CD4-positive, CD25-positive, alpha-beta regulatory T cell (primary cell): ENCODE measurements at regions not wholly inside any gene's neighbourhood (a gene's known extent, or its start where the extent isn't known, plus 50 kb on each side); places are given as distances from the start of the nearest gene placed in this dataset.

ENCODE experiments used
- ATAC-seq, 2 donors: fragments of 150-1000 bp; cut with Tn5 transposase; one replicate each; pipeline ENCODE4 v1.10.0; 2021; ENCODE audit warnings: low read depth in 2 of 2, moderate number of reproducible peaks in 2 of 2, moderate library complexity in 1 of 2
- DNase-seq, 3 donors: peaks; one replicate each; pipeline versions ENCODE4 v3.0.0 to v3.0.0-alpha.2; 2012 to 2022; ENCODE audit warnings: mixed read lengths in 1 of 3
- H3K27ac ChIP-seq: one replicate; pipeline ENCODE4 v1.7.0; 2013; ENCODE audit warnings: mild to moderate bottlenecking, low read length; ENCODE audit not compliant: insufficient read depth, poor library complexity, severe bottlenecking
- H3K27me3 ChIP-seq: one replicate; pipeline ENCODE4 v1.7.0; 2013; ENCODE audit warnings: low read length; ENCODE audit not compliant: control insufficient read depth, insufficient read depth
- H3K36me3 ChIP-seq: one replicate; pipeline ENCODE4 v1.7.0; 2013; ENCODE audit warnings: mild to moderate bottlenecking, low read length, moderate library complexity; ENCODE audit not compliant: control insufficient read depth, insufficient read depth
- H3K4me1 ChIP-seq: 2 replicates; pipeline ENCODE4 v1.7.0; 2013; ENCODE audit warnings: mild to moderate bottlenecking, low read length; ENCODE audit not compliant: insufficient read depth, control insufficient read depth, poor library complexity, severe bottlenecking
- H3K4me3 ChIP-seq: one replicate; pipeline ENCODE4 v1.7.0; 2013; ENCODE audit warnings: low read depth, mild to moderate bottlenecking, low read length, moderate library complexity
- H3K9me3 ChIP-seq, 2 experiments: 1 replicate in 1 of 2; 2 replicates in 1 of 2; pipeline ENCODE4 v1.7.0; 2013; ENCODE audit warnings: low read length in 2 of 2, mild to moderate bottlenecking in 1 of 2, moderate library complexity in 1 of 2; ENCODE audit not compliant: control insufficient read depth in 2 of 2
- H3K27ac Mint-ChIP-seq, 3 donors: one replicate each; pipeline ENCODE4 v1.8.0; 2020 to 2022; ENCODE audit warnings: mild to moderate bottlenecking in 3 of 3, mixed read lengths in 3 of 3, moderate library complexity in 2 of 3
- H3K27me3 Mint-ChIP-seq: one replicate; pipeline ENCODE4 v1.8.0; 2022; ENCODE audit warnings: mild to moderate bottlenecking, mixed read lengths
- H3K36me3 Mint-ChIP-seq: one replicate; pipeline ENCODE4 v1.8.0; 2020; ENCODE audit warnings: mixed read lengths
- H3K4me1 Mint-ChIP-seq, 4 donors: one replicate each; pipeline ENCODE4 v1.8.0; 2020 to 2022; ENCODE audit warnings: mixed read lengths in 4 of 4, mild to moderate bottlenecking in 1 of 4
- H3K4me3 Mint-ChIP-seq, 4 donors: one replicate each; pipeline ENCODE4 v1.8.0; 2020 to 2022; ENCODE audit warnings: mild to moderate bottlenecking in 4 of 4, mixed read lengths in 4 of 4, moderate library complexity in 3 of 4
- H3K9me3 Mint-ChIP-seq, 7 donors: one replicate each; pipeline ENCODE4 v1.8.0; 2020 to 2022; ENCODE audit warnings: mixed read lengths in 7 of 7, mild to moderate bottlenecking in 3 of 7, moderate library complexity in 2 of 7

DNA sequence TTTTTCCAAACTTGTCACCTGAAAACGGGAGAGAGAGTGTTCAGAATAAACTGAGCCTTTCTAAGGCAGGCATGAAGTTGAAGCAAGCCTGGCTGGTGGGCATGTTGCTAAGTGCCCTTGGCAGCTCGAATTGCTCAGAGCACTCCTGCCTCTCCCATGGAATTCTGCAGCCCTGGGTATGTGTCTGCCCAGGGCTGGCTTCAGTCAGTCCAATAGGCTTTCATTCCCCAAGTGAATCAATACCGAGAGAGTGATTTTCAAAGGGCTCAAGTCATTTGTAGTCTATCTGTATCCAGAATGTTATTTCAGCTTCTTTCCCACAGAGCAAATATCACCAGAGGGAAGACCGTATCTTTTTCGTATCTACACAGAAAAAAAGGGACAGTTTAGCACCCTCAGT is 415.5 kb upstream of the COBL start:
- ATAC-seq (no peak), DNase-seq (no peak)
- no peak overlapping the region for H3K4me3 ChIP-seq
- no peaks in the 10 kb centered on the region for H3K27me3 Mint-ChIP-seq
- no peaks in the 10 kb centered on the region for H3K36me3 ChIP-seq
- H3K4me3 Mint-ChIP-seq = no peak overlapping the region
- no peak overlapping the region for H3K27ac Mint-ChIP-seq
- no peaks in the 10 kb centered on the region for H3K4me1 Mint-ChIP-seq
- no peaks in the 10 kb centered on the region for H3K4me1 ChIP-seq
- no peak overlapping the region for H3K27ac ChIP-seq
- H3K9me3 Mint-ChIP-seq = peaks cover 0 to 20% (median 5%) of the 10 kb centered on the region in 7 donors
- H3K36me3 Mint-ChIP-seq = no peaks in the 10 kb centered on the region
- H3K9me3 ChIP-seq = no peaks in the 10 kb centered on the region
- H3K27me3 ChIP-seq = no peaks in the 10 kb centered on the region

DNA sequence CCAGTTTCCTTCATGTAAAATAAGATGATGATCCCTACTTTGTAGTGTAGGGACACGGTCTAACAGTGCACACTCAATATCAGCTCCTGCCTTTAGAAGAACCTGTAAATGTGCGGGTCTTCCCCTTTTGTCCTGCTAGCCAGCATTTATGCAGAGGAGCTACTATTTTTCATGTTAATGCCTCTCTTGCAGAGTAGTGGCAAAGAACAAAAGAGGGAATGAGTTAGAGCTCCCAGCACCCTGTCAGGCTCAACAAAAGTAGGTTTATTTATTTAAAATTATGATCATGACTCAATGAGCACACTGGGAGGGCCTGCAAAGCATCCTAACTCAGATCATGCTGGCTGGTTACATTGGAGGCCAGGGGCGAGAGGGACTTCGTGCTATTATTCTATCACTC is 414.5 kb upstream of the COBL start:
- Mint-ChIP-seq H3K27me3 (no peaks in the 10 kb centered on the region), H3K4me1 (no peaks in the 10 kb centered on the region), H3K36me3 (no peaks in the 10 kb centered on the region), H3K9me3 (peaks cover 0 to 20% (median 5%) of the 10 kb centered on the region in 7 donors), H3K27ac (no peak overlapping the region), H3K4me3 (no peak overlapping the region)
- ATAC-seq (no peak), DNase-seq (no peak)
- Histone ChIP-seq H3K36me3 (no peaks in the 10 kb centered on the region), H3K4me3 (no peak overlapping the region), H3K27ac (no peak overlapping the region), H3K4me1 (no peaks in the 10 kb centered on the region), H3K9me3 (peaks cover 0 to 1% of the 10 kb centered on the region in 2 experiments), H3K27me3 (no peaks in the 10 kb centered on the region)

DNA sequence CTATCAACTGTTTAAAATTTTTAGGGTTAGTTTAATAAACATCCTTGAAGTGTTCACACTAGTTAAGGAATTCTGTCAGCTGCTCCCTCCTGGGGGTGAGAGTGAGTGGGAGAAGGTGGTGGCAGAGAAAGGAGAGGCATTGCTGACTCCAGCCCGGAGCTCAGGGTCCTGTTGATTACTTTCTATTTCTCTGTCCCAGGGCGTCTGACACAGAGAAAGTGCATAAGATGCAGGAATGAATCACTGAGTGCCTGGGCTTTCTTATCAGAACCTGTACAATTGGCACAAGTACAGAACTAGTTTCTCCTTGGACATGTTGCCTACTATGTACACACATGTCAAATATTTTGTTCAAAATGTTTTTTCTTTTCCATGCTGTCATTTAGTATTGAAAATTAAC is 410.8 kb upstream of the COBL start:
- no peaks in the 10 kb centered on the region for H3K36me3 ChIP-seq
- H3K4me1 ChIP-seq = no peaks in the 10 kb centered on the region
- ATAC-seq (no peak), DNase-seq (no peak)
- Mint-ChIP-seq H3K4me1 (no peaks in the 10 kb centered on the region), H3K9me3 (peaks cover 0 to 38% (median 7%) of the 10 kb centered on the region in 7 donors), H3K27ac (no peak overlapping the region), H3K36me3 (no peaks in the 10 kb centered on the region), H3K4me3 (no peak overlapping the region), H3K27me3 (no peaks in the 10 kb centered on the region)
- H3K4me3 ChIP-seq = no peak overlapping the region
- peaks cover 3 to 8% of the 10 kb centered on the region in 2 experiments for H3K9me3 ChIP-seq
- no peaks in the 10 kb centered on the region for H3K27me3 ChIP-seq
- H3K27ac ChIP-seq = no peak overlapping the region

DNA sequence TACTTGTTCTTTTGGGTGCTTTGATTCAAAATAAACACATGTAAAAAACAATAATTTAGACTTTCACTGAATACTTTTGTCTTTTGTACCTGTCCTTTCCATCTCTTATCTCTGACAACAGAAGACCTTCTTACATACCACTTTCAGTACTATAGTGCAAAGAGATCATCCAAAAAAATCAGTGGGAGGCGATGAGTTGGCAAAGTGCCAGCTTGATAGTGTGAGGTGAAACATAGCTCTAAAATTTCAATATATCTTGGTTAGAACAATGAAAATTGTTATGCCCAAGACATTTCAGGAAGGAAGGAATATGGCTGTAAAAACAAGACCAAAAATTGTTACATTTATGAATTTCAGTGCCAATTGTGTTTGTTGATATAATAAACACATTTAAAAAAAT is 390.2 kb upstream of the COBL start:
- Mint-ChIP-seq H3K36me3 (no peaks in the 10 kb centered on the region), H3K9me3 (peaks cover 0 to 14% (median 7%) of the 10 kb centered on the region in 7 donors), H3K4me3 (no peak overlapping the region), H3K27me3 (no peaks in the 10 kb centered on the region), H3K27ac (no peak overlapping the region), H3K4me1 (no peaks in the 10 kb centered on the region)
- H3K4me3 ChIP-seq = no peak overlapping the region
- H3K36me3 ChIP-seq = no peaks in the 10 kb centered on the region
- H3K9me3 ChIP-seq = no peaks in the 10 kb centered on the region
- ATAC-seq (no peak), DNase-seq (no peak)
- H3K27me3 ChIP-seq = no peaks in the 10 kb centered on the region
- no peak overlapping the region for H3K27ac ChIP-seq
- H3K4me1 ChIP-seq = no peaks in the 10 kb centered on the region

DNA sequence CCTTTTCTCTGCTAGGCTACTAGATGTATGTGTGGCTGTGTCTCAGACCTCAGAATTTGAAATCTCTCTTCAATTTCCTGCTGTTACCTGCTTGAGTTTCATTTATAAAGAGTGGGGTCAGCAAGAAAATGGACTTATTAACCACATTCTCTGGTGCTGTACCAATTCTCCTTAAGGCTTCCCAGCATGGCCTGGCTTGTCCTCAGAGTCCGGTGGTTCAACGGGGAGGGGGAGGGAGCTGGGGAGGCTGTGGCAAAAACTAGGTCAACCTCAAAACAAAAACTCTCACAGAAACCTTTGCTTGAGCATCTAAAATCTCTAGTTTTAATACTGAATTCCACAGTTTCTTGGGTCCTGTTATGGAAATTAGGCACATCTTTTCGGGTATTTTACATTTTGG is 389.1 kb upstream of the COBL start:
- H3K36me3 Mint-ChIP-seq = no peaks in the 10 kb centered on the region
- H3K4me3 ChIP-seq = no peak overlapping the region
- no peaks in the 10 kb centered on the region for H3K4me1 Mint-ChIP-seq
- no peak overlapping the region for H3K27ac Mint-ChIP-seq
- no peaks in the 10 kb centered on the region for H3K36me3 ChIP-seq
- no peaks in the 10 kb centered on the region for H3K27me3 ChIP-seq
- no peaks in the 10 kb centered on the region for H3K27me3 Mint-ChIP-seq
- DNase-seq (no peak), ATAC-seq (no peak)
- H3K9me3 Mint-ChIP-seq = peaks cover 0 to 20% (median 5%) of the 10 kb centered on the region in 7 donors
- no peak overlapping the region for H3K27ac ChIP-seq
- H3K4me1 ChIP-seq = no peaks in the 10 kb centered on the region
- H3K4me3 Mint-ChIP-seq = no peak overlapping the region
- no peaks in the 10 kb centered on the region for H3K9me3 ChIP-seq

DNA sequence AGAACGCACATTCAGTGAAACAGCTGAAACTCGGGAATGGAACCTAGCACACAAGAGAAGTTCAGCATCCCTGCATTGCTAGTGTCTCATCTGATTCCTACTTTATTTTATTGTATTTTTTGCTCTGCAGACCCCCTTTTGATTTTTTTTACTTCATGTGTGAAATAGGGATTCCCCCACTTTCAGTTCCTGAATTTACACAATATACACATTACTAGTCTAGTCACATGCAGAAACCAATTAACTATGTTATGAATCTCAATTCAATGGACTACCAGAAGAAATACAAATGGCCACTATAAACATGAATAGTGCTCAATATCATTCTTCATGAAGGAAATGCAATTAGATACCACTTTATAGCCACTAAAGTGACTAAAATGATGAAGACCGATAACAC is 386.1 kb upstream of the COBL start:
- no peaks in the 10 kb centered on the region for H3K36me3 Mint-ChIP-seq
- H3K4me3 Mint-ChIP-seq = no peak overlapping the region
- peaks cover 0 to 22% (median 6%) of the 10 kb centered on the region in 7 donors for H3K9me3 Mint-ChIP-seq
- H3K27me3 Mint-ChIP-seq = no peaks in the 10 kb centered on the region
- no peaks in the 10 kb centered on the region for H3K4me1 ChIP-seq
- H3K9me3 ChIP-seq = no peaks in the 10 kb centered on the region
- no peaks in the 10 kb centered on the region for H3K4me1 Mint-ChIP-seq
- H3K4me3 ChIP-seq = no peak overlapping the region
- no peak for DNase-seq
- H3K36me3 ChIP-seq = no peaks in the 10 kb centered on the region
- no peak for ATAC-seq
- no peak overlapping the region for H3K27ac Mint-ChIP-seq
- H3K27me3 ChIP-seq = no peaks in the 10 kb centered on the region
- no peak overlapping the region for H3K27ac ChIP-seq

DNA sequence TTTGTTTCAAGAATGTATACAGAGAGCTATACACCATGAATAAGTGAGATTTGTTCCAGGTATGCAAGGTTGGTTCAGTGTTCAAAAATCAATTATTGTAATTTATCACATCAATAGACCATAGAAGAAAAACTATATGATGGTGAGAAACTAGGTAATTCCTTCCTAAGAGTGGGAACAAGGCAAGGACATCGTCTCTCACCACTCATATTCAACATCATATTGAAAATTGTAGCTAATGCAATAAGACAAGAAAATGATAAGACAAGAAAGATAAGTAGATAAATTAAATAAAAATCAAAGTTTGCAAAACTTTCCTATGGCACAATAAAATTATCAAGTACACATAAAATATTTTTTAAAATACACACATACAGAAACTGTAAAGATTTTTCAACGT is 385.3 kb upstream of the COBL start:
- Histone ChIP-seq H3K27me3 (no peaks in the 10 kb centered on the region), H3K36me3 (no peaks in the 10 kb centered on the region), H3K4me3 (no peak overlapping the region), H3K9me3 (no peaks in the 10 kb centered on the region), H3K27ac (no peak overlapping the region), H3K4me1 (no peaks in the 10 kb centered on the region)
- Mint-ChIP-seq H3K27ac (no peak overlapping the region), H3K36me3 (no peaks in the 10 kb centered on the region), H3K4me1 (no peaks in the 10 kb centered on the region), H3K9me3 (peaks cover 0 to 19% (median 6%) of the 10 kb centered on the region in 7 donors), H3K27me3 (no peaks in the 10 kb centered on the region), H3K4me3 (no peak overlapping the region)
- DNase-seq (no peak), ATAC-seq (no peak)

DNA sequence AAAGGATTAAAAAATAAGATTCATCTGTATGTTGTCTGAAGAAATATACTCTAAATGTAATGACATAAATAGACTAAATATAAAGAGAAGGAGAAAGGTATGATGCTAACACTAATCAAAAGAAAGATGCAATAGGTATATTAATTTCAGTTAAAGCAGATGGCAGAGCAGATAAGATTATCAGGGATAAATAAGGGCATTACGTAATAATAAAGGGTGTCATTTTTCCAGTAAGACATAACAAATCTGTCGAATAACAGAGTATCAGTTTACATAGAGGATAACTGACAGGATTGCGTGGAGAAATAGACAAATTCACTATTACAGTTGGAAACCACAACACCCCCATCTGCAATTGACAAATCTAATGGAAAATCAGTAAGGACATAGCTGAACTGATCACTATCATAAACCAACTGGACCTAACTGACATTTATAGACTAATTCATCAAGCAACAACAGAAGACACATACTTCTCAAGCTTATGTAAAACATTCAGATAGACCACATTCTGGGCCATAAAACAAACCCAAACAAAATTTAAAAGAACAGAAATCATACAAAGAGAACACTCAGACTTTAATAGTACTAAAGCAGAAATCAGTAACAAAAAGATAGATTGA is 384.1 kb upstream of the COBL start:
- peaks cover 0 to 19% (median 4%) of the 10 kb centered on the region in 7 donors for H3K9me3 Mint-ChIP-seq
- Histone ChIP-seq H3K4me3 (no peak overlapping the region), H3K27me3 (no peaks in the 10 kb centered on the region), H3K4me1 (no peaks in the 10 kb centered on the region), H3K36me3 (no peaks in the 10 kb centered on the region), H3K27ac (no peak overlapping the region), H3K9me3 (no peaks in the 10 kb centered on the region)
- H3K27ac Mint-ChIP-seq = no peak overlapping the region
- H3K4me3 Mint-ChIP-seq = no peak overlapping the region
- DNase-seq (no peak), ATAC-seq (no peak)
- H3K4me1 Mint-ChIP-seq = no peaks in the 10 kb centered on the region
- no peaks in the 10 kb centered on the region for H3K27me3 Mint-ChIP-seq
- no peaks in the 10 kb centered on the region for H3K36me3 Mint-ChIP-seq
